ENCODE measurements at regions not wholly inside any gene's neighbourhood (a gene's known extent, or its start where the extent isn't known, plus 50 kb on each side); places are given as distances from the start of the nearest gene placed in this dataset.

DNA sequence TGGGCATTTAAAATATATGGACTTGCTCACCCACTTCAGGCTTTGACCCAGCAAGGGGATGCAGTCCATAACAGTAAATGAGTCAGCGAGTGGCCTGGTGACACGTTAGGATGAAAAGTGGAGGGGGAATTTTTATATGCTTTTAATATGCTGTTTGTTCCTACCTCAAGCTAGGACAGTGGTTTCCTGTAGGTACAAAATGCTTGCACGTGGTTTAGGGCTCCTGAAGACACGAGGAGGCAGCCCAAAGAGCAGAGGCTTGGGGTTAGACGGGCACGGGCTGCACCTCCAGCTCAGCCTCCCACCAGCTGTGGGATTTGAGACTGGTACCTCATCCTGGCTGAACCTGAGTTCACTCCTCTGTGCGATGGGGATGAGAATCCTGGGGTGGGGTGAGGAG lies 306.2 kb upstream of the CXCR4 start:
- Histone ChIP-seq H3K4me1 (ENCODE audit: control insufficient read depth in 1 of 2, insufficient read depth in 2 of 2, low read length in 2 of 2) (peaks cover 0 to 8% of the 10 kb centered on the region in 2 donors), H3K9me3 (replicated peaks in 1 of 2; ENCODE audit: control insufficient read depth in 1 of 2, insufficient read depth in 1 of 2, low read length in 2 of 2) (no peaks in the 10 kb centered on the region), H2AFZ (ENCODE audit: insufficient read depth, low read depth, low read length, poor library complexity, severe bottlenecking) (no peak overlapping the region), H3K79me2 (ENCODE audit: insufficient read depth, low read length) (no peaks in the 10 kb centered on the region), H3K4me2 (replicated peaks; ENCODE audit: extremely low read depth, low read length, poor library complexity, severe bottlenecking) (peak overlapping the region; percentile 83), H3K27me3 (ENCODE audit: control insufficient read depth in 2 of 2, insufficient read depth in 2 of 2, low read length in 2 of 2) (peaks cover 17 to 25% of the 10 kb centered on the region in 2 donors), H4K20me1 (ENCODE audit: insufficient read depth, low read length) (no peaks in the 10 kb centered on the region), H3K27ac (ENCODE audit: low read depth in 1 of 2, low read length in 2 of 2) (no peak overlapping the region), H3K4me3 (replicated peaks in 1 of 3; ENCODE audit: low read depth in 2 of 3, low read length in 3 of 3) (no peak overlapping the region), H3K36me3 (replicated peaks in 1 of 2; ENCODE audit: control insufficient read depth in 1 of 2, insufficient read depth in 2 of 2, low read length in 2 of 2) (no peaks in the 10 kb centered on the region), H3K9ac (ENCODE audit: insufficient read depth, low read length, poor library complexity, severe bottlenecking) (no peak overlapping the region)
- Mint-ChIP-seq H3K36me3 (peaks cover 0 to 1% of the 10 kb centered on the region in 2 donors), H3K27ac (peak overlapping the region in 1 of 7 donors; percentile 5), H3K9me3 (peaks cover 0 to 9% (median 2%) of the 10 kb centered on the region in 7 donors), H3K27me3 (ENCODE audit: low read depth in 3 of 3) (peaks cover 23 to 50% (median 34%) of the 10 kb centered on the region in 3 donors), H3K4me3 (peak overlapping the region; percentile 81 to 96), H3K4me1 (peaks cover 10% of the 10 kb centered on the region)
- TF ChIP-seq, protein P1, sequence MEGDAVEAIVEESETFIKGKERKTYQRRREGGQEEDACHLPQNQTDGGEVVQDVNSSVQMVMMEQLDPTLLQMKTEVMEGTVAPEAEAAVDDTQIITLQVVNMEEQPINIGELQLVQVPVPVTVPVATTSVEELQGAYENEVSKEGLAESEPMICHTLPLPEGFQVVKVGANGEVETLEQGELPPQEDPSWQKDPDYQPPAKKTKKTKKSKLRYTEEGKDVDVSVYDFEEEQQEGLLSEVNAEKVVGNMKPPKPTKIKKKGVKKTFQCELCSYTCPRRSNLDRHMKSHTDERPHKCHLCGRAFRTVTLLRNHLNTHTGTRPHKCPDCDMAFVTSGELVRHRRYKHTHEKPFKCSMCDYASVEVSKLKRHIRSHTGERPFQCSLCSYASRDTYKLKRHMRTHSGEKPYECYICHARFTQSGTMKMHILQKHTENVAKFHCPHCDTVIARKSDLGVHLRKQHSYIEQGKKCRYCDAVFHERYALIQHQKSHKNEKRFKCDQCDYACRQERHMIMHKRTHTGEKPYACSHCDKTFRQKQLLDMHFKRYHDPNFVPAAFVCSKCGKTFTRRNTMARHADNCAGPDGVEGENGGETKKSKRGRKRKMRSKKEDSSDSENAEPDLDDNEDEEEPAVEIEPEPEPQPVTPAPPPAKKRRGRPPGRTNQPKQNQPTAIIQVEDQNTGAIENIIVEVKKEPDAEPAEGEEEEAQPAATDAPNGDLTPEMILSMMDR (IDR thresholded peaks at IDR 0.05): no peak
- 38% methylated on average over 3 of the region's 7 CpGs for WGBS (ENCODE audit: insufficient coverage)
- no peak for DNase-seq
- intact Hi-C loops (cut with micrococcal nuclease): loop anchor here (5.0 kb wide), 1 partner anchor 1413 kb away; no protein-coding TSS in a partner anchor

DNA sequence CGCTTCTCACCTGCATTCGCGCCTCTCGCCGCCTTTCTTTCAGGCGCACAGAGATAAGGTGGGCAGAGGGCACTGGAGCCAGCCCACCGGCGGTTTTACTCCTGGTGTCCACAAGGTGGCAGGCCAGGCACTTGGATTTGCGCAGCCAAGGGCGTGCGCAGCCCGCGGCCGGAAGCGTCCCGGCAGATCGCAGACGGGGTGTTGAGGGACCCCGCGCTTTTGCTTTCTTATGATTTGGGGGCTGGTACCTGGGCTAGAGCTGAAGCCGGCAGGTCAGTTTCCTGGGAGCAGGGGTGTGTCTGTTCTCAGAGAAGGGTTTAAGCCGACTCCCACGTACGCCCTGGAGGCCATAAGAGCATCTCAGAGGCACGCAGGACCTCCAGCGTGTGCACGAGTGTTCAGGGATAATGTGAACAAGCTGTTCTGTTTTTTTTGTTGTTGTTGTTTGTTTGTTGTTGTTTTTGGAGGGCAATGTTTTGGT lies 305.6 kb upstream of the CXCR4 start:
- H3K79me2 ChIP-seq (ENCODE audit: insufficient read depth, low read length): no peaks in the 10 kb centered on the region
- peak overlapping the region; percentile 8 to 74 (median 28) for H3K4me3 ChIP-seq (replicated peaks in 1 of 3; ENCODE audit: low read depth in 2 of 3, low read length in 3 of 3)
- H3K9ac ChIP-seq (ENCODE audit: insufficient read depth, low read length, poor library complexity, severe bottlenecking): peak overlapping the region; percentile 42
- WGBS (ENCODE audit: insufficient coverage): 2% methylated on average over 27 of the region's 27 CpGs
- TF ChIP-seq, protein P1 (IDR thresholded peaks at IDR 0.05): peak; percentile 90
- Mint-ChIP-seq H3K27me3 (ENCODE audit: low read depth in 3 of 3) (peaks cover 25 to 50% (median 38%) of the 10 kb centered on the region in 3 donors), H3K4me1 (peaks cover 10% of the 10 kb centered on the region), H3K27ac (peak overlapping the region in 1 of 7 donors; percentile 52), H3K9me3 (peaks cover 0 to 9% (median 2%) of the 10 kb centered on the region in 7 donors), H3K4me3 (peak overlapping the region; percentile 81 to 96), H3K36me3 (peaks cover 0 to 1% of the 10 kb centered on the region in 2 donors)
- H4K20me1 ChIP-seq (ENCODE audit: insufficient read depth, low read length): no peaks in the 10 kb centered on the region
- H3K9me3 ChIP-seq (replicated peaks in 1 of 2; ENCODE audit: control insufficient read depth in 1 of 2, insufficient read depth in 1 of 2, low read length in 2 of 2): no peaks in the 10 kb centered on the region
- no peaks in the 10 kb centered on the region for H3K36me3 ChIP-seq (replicated peaks in 1 of 2; ENCODE audit: control insufficient read depth in 1 of 2, insufficient read depth in 2 of 2, low read length in 2 of 2)
- peaks cover 17 to 25% of the 10 kb centered on the region in 2 donors for H3K27me3 ChIP-seq (ENCODE audit: control insufficient read depth in 2 of 2, insufficient read depth in 2 of 2, low read length in 2 of 2)
- no peak overlapping the region for H3K27ac ChIP-seq (ENCODE audit: low read depth in 1 of 2, low read length in 2 of 2)
- H2AFZ ChIP-seq (ENCODE audit: insufficient read depth, low read depth, low read length, poor library complexity, severe bottlenecking): peak overlapping the region; percentile 75
- H3K4me2 ChIP-seq (replicated peaks; ENCODE audit: extremely low read depth, low read length, poor library complexity, severe bottlenecking): peak overlapping the region; percentile 83
- DNase-seq: peak; percentile 37 to 62 (median 59)
- H3K4me1 ChIP-seq (ENCODE audit: control insufficient read depth in 1 of 2, insufficient read depth in 2 of 2, low read length in 2 of 2): peaks cover 0 to 8% of the 10 kb centered on the region in 2 donors
- intact Hi-C loops (cut with micrococcal nuclease): loop anchor here (5.0 kb wide), 1 partner anchor 1414 kb away; no protein-coding TSS in a partner anchor
